COLO668 (cell line): ENCODE measurements at regions not wholly inside any gene's neighbourhood (a gene's known extent, or its start where the extent isn't known, plus 50 kb on each side); places are given as distances from the start of the nearest gene placed in this dataset.

ENCODE experiments used
- DNase-seq: peaks from one replicate; lab custom pipeline; 2025; ENCODE audit not compliant: unreplicated experiment; lab: John Stamatoyannopoulos, UW

DNA sequence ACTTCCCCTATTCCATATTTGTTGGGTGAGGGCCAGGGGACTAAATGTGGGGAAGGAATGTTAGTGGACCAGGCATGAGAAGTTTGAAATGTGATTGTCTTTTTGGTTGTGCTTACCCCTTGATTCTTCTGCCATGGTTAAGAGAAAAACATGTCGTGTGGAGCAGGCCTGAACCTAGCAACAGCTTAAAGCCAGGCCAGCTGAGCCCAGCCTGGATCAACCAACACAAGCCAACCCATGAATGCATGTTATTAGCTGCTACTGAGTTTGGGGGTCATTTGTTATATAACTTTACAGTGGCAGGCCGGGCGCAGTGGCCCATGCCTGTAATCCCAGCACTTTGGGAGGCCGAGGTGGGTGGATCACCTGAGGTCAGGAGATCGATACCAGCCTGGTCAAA is 52.4 kb upstream of the TRIO start:
- no peak for DNase-seq

DNA sequence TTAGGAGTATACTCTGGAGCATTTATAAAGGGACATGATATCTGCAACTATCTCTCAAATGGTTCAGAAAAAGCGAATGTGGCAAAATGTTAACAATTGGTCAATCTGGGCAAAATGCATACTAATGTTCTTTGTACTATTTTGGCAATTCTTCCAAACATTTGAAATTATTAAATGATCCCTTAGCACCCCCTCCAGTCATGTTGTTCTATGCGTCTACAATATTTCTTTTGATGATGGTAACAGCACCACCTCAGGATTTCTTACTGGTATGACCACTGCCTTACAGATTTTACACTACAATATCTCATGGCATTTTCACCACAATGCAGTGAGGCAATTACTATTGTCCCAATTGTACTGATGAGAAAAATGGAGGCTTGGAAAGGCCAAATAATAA is 52.9 kb upstream of the TRIO start:
- DNase-seq: no peak

DNA sequence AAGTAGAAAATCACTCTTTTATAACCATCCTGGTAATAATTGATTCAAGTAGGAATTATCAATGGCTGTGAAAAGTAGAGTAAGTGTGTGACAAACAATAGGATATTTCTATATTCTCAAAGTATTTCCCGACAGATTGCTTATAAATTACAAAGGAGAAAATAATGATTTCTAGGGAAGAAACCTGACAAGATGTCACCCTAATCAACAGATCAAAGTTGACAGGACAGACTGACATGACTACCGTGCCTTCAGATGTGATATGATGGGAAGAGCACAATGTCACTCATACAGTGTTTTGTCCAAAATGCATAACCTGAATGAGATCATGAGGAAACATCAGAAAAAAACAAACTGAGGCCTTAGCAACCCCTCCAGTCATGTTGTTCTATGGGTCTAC is 53.9 kb upstream of the TRIO start:
- DNase-seq: no peak

DNA sequence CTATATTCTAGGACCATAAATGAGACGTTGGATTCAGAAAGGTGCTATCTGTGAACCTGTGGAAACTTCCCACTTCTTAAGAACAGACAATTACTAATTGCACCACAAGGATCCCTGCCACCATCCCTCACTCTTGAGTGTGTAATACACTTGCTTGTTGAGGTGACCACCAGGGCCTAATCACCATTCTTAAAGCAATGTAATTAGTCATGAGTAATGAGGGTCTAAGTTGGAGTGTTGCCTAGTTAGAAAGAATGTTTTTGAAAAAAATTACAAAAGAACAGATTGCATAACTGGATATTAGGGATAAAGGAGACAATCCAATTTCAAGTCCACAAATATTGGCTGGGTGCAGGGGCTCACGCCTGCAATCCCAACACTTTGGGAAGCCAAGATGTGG is 56.9 kb upstream of the TRIO start:
- no peak for DNase-seq

DNA sequence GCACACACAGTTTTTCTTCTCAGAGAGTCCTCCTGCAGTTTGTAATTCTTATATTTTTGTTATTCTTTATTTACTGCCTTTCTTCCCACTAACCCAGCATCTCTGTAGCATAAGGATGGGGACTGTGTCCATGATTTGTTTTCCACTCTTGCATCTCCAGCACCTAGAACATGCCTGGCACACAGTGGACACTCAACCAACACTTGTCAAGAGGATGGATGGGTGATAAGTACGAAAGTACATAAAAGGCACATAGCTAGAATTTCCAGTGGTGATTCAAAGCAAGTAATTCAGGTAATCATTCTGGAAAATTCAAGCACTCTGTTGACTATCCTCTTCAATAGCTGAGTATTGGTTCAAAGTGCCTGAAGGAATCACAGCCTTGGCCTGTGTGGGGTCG is 60.2 kb upstream of the TRIO start:
- no peak for DNase-seq

DNA sequence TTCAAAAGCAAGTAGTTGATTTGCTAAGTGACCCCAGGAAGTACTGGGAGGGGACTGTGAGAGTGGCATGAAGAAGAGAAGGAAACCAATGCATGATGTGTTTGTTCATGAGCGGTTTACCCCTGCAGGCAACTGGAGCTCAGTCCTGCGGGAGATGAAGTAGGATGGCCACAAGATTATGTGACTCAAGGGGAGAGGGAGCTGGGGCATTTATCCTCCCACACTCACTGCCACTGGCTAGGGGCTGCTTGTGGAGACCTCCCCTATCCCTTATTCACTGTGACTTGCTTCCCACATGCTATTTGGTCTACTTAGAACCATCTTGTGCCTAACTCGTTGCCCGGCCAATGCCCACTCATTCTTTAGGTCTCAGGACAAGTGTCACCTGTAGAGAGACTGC is 60.6 kb upstream of the TRIO start:
- no peak for DNase-seq

DNA sequence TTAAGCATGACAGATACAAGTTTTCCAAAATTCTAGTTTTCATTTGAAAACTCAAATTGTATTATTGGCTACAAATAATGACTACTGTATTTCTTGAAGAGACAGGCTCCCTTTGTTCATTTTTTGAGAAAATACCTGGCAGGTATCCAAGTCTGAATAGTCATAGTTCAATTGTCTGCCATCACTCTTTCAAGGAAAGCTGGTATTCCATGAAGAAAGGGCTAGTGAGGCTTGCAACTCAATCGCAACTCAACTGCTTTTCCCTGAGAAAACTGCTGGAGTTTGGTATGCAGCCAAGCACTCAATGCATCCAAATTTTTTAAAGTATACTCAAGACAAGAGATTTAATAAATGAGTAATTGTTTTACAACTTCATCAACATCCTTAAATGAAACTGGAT is 61.4 kb upstream of the TRIO start:
- no peak for DNase-seq

DNA sequence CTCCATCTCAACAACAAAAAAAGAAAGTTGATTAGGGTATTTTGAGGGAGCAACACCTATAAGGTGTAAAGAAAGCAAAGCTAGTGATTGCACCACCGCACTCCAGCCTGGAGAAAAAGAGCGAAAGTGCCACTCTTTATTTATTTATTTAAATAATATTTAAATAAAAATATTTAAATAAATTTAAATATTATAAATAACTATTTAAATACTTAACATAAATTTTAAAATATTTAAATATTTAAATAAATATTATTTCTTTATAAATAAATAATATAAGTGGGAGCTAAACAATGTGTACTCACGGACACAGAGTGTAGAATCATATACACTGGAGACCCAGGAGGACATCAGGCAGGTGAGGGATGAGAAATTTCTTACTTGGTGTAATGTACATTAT is 64.4 kb upstream of the TRIO start:
- DNase-seq: no peak

DNA sequence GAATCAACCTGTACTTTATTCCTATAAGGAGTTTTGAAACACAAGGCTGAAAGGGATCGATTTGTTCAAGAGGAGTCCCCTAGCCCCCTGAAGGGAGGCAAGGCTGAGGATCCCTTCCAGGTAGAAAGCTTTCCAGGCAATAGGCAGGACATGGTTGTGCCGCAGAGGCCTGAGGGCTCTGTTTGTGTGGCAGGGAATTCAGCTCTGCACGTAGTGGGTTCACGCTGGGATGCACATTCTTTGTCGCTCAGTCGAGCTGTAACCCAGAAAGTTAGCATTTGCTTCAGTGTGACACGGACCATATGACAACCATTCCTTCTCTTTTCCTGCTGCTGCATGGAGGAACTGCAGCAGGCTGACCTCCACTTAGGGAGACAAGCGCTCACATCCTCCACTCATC is 65.6 kb upstream of the TRIO start:
- no peak for DNase-seq

DNA sequence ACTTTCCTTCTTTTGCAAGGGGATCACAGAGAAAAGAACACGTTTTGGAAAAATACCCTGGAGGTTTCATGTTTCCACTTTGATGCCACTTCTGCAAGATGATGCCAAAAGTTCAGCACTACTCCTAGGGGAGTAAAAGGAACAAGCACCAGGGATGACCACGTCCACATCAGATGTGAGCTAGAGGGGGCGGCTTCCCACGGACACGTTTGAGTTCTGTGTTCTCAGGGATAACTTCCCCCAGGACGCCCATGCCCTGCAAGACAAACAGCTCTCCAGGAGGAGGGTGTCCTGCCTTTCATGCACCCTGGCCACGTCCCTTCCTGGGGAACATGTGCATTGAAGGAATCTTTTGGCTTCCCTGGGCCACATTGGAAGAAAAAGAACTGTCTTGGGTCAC is 66.6 kb upstream of the TRIO start:
- DNase-seq: no peak

DNA sequence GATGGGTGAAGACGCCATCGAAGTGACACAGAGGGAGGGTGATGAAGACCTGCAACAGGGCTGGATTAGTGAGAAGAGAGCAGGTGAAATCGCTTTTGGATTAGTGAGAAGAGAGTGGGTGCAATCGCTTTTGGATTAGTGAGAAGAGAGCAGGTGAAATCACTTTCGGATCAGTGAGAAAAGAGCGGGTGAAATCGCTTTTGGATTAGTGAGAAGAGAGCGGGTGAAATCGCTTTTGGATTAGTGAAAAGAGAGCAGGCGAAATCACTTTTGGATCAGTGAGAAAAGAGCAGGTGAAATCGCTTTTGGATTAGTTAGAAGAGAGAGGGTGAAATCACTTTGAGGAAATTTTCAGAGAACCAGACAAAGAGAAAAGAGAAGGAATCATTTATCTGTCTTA is 67.2 kb upstream of the TRIO start:
- no peak for DNase-seq

DNA sequence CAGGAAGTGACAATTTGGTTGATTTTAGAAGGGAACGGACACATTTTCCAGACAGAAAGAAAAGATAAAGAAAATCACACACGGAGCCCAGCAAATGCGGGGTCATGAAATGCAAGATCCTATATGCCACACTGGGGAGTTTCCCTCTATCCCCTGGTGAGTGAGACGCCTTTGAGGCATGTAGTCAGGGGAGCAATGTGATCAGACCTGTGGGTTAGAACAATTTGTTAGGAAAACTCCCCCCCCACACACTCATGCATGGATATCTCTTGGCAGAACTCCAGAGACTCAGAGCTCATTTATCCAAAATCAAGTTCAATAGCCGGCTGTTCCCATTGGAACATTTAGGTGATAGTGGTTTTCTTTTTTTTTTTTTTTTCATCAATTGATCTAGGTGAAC is 71.7 kb upstream of the TRIO start:
- DNase-seq: no peak

DNA sequence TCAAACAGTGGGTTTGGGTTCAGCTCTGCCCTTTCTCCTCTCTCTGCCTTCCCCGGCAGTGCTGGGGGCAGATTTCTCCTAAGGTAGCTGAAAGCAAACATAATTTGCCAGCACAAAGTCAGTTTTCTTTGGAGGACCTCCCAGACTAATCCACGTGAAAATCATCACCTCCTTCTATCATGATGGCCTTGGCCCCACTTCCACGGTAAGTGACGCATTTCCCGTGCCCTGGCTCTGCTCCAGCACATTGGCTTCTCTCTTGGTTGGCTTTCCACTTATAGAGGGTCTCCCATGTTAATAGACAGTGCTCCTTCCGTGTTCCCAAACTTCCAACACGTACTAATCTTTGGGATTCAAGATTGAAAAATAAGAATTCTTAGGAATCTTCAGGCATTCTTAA is 74.1 kb upstream of the TRIO start:
- DNase-seq: no peak

DNA sequence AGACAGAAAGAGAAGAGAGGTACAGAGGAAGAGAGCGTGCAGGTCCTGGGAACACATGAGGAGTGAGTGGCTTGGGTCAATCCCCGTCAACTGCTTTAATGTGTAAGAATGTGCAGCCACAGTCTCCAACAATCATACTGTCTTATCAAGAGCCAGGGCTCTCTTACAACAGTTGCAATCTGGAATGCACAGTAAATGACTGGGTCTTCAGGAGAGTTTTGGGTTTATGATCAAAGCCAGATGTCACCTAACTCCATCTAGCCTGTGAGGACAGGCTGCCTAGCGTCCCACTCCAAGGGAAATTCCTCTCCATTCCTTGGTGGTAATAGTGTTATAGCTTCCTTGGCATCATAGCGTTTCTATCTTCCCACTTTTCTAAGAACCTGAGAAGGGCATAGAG is 75.0 kb upstream of the TRIO start:
- DNase-seq: no peak

DNA sequence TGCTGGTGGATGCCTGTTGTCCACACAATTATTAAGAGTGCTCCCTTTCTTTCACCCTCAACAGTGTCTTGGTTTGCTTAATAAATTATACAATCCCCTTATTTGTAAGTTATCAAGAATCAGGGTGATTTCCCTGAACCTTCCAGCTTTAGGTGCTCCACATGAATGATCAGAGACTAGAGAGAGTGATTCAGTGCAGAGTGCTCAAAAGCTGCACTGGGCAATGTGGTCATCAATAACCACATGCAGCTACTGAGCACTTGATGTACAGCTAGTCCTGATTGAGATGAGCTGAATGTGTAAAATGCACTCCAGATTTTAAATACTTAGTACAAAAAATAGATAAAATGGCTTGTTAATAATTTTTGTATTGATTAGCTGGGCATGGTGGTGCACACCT is 76.8 kb upstream of the TRIO start:
- no peak for DNase-seq

DNA sequence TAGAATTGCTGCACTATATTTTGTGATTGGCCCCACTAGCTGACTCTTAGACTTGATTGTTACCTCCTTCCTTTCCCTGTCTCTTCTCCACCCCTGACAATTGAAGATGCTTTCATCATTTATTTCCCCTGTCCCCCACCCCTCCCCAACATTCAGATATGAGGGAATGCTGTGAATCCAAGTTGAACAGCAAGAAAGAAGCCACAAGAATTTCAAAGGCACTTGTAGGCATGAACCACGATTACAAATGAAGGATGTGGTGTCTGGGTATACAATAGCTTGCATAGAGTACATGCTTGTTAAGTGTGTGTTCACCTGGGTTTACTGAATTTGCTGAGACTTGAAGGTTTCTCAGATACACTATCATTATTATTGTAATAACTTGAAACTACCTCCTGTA is 78.3 kb upstream of the TRIO start:
- DNase-seq: no peak

DNA sequence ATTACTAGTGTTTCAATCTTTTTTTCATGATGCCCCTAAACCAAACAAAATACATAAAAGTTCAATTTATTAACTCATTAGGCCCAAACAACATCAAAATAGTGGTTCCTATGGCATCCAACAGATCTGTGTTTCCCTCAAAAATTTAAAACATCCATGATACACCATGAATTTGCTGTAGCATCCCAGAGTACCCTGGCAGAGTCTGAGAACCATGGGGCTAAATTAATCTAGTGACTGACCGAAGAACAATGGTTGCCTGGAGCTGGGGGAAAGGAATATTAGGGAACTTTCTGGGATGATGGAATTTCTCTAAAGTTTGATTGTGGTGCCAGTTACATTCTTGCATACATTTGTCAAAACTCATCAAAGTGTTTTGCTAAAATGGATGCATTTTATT is 79.5 kb upstream of the TRIO start:
- no peak for DNase-seq

DNA sequence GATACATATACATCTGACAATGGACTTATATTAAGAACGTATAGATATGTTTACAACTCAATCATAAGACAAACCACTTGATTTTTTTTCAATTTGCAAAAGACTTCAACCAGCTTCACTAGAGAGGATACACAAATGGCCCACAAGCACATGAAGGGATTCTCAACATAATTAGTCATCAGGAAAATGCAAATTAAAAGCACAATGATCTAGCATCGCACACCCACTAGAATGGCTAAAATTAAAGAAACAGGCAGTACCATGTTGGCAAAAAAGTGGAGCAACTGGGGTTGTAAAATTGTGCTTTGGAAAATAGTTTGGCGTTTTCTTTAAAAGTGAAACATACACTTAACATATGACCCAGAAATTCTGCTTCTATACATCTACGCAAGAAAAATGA is 80.0 kb upstream of the TRIO start:
- DNase-seq: no peak

DNA sequence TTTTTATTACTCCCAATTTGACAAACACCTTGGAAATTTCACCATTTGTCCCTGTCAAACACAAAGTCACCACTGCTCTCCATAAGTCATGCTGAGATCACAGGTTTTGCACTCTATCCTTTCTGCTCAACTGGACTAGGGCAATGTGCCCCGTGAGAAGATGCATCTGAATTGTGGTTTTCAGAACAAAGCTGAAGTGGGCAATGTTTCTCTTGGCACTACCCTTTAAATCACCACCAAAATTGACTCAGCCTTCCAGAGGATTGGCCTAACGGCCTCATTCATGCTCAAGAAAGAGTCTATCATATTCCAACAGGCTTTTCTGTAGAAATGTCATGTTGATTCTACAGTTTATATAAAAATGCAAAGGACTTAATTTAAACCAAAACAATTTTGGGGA is 81.0 kb upstream of the TRIO start:
- no peak for DNase-seq

DNA sequence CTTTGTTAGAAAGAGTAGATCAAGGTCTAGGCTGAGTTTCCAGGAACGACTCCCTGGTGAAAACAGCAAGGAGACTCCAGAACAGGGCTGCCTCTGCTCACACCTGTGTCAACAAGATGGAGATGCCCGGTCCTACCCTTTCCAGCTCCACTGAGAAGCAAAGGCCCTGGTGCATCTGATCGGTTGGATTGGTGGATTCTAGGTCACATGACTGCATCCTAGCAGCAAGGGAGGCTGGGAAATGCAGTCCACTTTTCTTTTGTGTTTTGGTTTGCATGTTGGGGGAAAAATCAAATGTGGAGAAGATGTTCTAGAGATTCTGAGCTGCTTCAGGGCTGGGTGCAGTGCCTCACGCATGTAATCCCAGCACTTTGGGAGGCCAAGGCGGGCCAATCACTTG is 82.0 kb upstream of the TRIO start:
- DNase-seq: no peak

DNA sequence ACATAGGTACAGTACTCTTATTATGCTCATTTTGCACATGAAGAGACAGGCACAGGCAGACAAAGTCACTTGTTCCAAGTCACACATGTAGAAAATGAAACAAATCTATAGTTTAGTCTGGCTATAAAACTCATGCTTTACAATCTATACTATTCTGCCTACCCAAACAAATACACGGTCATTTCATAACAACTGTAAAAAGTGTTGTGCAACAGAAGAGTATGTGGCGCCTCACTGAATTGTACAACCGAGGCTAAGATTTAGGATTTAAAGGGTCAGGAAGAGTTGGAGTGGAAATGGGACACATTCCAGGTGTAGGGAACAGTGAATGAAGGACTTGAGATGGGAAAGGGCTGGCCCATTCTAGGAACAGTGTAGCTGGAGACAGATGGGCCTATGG is 82.9 kb upstream of the TRIO start:
- no peak for DNase-seq

DNA sequence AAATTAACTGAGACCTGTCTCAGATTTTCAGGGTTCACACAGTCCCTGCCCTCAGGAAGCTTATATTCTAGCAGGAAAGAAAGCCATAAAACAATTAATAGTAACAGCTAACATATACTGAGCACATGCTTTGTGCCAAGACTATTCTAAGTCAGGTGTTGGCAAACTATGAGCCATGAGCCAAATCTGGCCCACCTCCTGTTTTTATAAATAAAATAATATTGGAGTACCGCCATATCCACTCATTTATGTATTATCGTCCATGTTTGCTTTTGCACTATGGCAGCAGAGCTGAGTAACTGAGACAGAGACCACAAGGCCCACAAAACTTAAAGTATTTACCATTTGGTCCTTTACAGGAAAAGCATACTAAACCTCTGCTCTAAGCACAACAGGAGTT is 83.3 kb upstream of the TRIO start:
- DNase-seq: no peak

DNA sequence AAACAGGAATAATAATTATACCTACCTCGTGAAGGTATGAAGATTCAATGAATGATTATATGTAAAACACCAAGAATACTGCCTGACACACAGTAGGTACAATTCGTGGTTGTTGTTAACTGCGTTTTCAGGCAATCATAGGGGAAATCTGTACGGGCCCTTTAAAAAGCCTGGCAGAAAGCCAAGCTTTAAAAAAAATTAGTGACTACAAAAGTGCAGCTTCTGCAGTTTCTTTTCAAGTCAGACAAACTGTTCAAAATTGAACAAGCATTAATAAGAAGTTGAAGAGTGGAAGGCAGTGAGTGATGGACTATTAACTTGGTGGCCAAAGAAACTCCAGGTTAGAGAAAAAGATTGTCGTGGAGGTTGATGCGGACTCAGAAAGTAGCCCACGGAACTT is 85.9 kb upstream of the TRIO start:
- DNase-seq: no peak

DNA sequence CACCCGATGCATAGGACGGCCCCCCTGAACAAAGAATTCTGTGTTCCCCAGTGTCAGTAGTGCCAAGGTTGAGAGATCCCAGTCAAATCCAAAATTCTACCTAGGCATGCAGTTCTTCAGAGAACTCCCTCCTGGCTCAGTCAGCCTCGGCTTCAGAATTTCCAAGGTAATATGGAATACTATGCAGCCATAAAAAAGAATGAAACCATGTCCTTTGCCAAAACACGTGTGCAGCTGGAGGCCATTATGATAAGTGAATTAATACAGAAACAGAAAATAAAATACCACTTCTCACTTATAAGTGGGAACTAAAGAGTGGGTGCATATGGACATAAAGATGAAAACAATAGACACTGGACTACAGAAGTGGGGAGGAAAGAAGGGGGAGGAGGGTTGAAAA is 87.1 kb upstream of the TRIO start:
- no peak for DNase-seq
